GM19324 (cell line): ENCODE measurements at regions not wholly inside any gene's neighbourhood (a gene's known extent, or its start where the extent isn't known, plus 50 kb on each side); places are given as distances from the start of the nearest gene placed in this dataset.

Source experiments
- ATAC-seq: cut with Tn5 transposase; IDR thresholded peaks from one replicate; pipeline ENCODE4 v1.9.1; 2021; ENCODE audit warnings: mild to moderate bottlenecking, moderate library complexity; ENCODE audit not compliant: unreplicated experiment, low FRiP score

DNA sequence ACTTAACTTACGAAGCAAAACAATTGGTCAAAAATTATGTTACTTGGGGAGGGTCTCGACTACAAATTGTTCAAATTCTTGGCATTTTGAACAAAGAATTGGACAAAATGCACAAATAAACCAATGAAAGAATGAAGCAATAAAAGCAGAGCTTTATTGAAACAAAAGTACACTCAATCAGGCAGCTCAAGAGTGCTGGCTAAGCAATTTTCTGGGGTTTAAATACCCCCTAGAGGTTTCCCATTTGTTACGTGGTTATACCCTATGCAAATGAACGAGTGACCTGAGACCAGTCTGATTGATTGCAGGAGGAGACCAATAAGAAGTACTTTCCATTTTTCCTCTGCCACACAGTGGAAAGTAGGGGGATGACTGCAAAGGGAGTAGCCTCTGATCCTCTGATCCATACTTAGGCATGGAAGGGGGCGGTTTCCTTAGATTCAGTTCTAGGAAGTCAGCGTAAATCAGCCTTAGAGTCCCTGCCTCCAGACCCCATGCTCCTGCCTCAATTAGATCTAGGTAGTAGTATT lies 228.6 kb downstream of the EFNB2 start:
- no peak for ATAC-seq

DNA sequence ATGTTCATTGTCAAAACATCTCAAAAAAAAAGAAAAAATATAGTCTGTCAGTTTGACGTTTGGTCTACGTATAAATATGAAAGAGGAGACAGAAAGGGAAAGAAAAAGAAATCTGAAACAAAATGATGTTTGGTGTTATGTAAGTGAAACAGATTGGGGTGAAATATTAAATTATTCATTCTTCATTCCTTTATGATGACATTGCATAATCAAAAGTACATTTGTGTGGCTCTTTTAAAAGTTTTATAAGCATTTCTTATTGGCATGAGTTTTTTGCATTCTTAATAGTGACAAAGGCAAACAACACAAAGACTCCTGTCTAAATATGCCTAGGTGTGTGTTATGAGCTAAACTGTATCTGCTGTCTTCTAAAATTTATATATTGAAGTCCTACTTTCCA lies 232.6 kb downstream of the EFNB2 start:
- ATAC-seq = no peak

DNA sequence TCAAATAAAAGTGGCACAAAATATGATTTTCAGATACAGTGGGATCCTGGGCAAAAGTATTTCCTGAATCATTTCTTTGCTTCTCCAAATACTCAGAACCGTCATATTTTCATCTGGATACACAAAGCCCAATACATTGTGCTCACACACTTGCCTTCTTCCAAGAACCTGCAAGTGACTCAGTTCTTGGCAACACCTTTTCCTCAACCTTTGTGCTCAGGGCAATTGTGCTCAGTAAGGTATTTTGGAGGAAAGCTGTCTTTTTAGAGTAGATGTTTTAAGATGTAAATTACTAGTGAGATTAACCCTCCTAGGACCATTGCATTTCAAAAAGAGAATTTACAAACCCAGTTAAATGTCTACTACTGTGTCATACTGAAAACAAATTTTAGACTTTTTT lies 233.5 kb downstream of the EFNB2 start:
- no peak for ATAC-seq

DNA sequence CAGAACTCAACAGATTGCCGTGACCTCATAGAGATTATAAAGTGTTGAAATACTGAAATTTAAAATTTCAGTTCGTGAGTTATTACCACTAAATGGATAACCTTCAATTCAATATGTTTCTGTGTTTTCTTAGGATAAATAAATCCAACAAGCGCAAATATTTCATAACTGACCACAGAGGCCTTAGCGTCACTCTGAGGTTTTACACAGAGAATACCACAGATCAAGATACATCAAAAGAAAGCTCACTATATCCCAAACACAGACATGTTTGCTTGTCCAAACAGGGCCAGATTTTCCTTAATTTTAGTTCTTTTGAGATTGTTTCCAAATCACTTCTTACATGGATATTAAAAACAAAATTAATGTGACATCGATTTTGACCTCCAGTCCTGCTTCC lies 235.8 kb downstream of the EFNB2 start:
- ATAC-seq = no peak

DNA sequence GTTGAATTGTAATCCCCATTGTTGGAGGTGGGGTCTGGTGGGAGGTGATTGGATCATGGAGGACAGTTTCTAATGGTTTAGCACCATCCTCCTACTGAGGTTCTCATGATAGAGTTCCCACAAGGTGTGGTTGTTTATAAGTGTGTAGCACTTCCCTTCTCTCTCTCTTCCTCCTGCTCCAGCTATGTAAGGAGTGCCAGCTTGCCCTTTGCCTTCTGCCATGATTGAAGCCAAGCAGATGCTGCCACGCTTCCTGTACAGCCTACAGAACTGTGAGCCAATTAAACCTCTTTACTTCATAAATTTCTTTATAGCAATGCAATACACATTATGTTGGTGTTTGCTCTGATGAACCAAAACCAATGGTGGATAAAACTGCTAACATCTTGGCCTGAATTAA lies 238.2 kb downstream of the EFNB2 start:
- ATAC-seq = no peak

DNA sequence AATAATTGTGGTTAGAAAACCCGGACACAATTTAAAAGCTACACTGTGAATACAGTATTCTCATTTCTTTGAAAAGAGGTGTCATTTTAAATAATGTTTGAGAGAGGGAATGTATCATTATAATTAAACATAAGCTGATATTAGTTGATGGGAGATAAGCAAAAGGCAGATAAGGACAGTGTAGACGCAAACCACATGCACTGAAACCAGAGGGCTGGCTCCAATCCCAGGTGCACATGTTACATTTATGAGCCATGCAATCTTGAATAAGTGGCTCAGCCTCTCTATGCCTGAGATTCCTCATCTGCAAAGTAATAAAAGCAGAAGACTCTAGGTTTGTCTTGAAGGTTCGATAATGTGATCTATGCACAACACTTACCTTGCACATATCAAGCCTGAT lies 238.7 kb downstream of the EFNB2 start:
- no peak for ATAC-seq

DNA sequence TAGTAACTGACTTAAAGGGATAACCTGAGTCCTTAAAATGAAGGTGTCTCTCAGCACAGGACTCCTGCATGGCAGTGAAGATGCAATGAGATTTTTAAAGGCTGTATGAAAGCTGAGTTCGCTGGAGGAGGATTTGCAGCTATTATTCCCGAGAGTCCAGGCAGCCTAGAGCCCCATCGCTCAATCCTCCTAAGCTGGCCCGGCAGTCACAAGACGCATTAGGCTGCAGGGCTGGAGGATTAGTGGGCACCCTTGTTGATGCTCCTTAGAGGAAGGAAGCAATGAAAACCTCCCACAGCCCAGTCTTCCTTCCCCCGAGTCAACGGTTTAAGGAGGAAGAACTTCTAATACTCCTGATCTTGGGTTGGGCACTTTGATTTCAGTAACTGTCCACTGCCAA lies 239.5 kb downstream of the EFNB2 start:
- no peak for ATAC-seq

DNA sequence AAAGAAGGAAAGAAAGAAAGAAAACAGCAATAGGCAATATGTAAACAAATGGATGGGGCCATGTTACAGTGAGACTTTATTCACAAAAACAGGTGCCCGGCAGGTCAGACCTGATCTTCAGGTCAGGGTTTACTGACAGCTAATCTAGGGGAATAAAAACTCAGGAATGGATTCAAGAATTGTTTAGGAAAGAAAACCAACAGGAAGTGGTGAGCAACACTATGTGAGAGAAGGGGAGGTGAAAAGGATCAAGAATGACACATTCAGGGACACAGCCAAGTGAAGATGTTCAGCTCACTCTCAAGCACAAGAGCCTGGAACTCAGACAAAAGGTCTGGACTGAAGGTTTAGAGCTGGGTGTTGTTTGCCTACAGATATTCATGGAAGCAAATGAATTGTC lies 244.5 kb downstream of the EFNB2 start:
- no peak for ATAC-seq

DNA sequence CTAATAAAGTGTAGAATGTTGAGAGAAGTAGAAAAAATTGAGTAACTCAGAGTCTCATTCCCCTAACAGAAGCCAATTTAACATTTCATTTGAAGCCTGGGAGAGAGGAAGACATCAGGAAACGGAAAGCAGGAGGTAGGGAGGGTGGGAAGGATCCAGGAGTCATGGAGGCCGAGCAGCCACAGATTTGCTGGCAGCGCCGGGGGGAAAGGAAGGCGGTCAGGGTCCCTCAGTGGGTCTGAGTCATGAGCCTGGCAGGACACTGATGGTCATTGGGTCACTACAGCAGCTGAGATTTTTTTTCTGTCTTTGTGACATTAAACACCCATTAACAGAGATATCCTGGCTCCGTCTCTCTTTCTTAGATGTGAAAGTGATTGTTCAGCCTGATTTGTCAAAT lies 248.1 kb downstream of the EFNB2 start:
- no peak for ATAC-seq

DNA sequence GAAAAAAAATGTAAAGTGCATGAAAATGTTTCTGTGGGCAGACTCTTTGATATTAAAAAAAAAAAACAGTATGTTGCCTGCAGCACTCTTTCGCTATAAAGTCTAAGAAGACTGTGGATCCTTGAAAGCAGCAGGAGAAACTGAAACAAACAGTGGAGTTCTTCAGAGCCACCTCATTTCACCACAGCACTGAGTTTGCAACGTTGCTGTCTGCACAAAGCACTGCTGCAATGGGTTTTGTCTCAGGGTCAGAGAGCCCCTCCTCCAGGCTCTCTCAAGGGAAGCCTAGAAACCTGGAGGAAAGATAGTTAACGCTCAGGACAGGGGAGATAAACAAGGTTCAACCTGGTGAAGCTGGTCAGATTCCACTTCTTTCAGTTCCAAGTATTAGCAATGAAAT lies 248.7 kb downstream of the EFNB2 start:
- no peak for ATAC-seq

DNA sequence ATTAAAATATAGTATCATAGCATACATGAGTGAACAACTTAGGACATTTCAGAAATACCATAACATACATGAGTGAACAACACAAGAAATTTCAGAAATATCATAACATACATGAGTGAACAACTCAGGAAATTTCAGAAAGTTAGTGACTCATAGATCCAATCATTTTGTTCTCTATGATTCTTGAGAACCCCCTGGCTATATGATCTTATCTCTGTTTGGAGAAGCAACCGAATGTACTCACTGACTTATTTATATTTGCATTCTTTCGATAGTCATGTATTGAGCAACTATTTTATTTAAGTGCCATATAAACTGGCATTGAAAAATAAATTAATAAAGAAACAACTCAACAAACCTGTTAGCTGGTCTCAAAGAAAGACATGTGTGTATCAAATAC lies 251.1 kb downstream of the EFNB2 start:
- ATAC-seq = no peak

DNA sequence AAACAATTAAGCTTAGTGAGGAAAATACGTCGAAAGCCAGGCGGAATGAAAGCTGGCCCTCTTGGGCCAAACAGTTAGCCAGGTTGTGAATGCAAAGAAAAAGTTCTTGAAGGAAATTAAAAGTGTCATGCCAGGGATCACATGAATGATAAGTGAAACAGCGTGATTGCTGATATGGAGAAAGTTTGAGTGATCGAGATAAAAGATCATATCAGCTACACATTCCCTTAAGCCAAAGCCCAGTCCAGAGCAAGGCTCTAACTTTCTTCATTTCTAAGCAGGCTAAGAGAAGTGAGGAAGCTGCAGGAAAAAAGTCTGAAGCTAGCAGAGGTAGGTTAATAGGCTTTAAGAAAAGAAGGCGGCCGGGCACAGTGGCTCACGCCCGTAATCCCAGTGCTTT lies 254.0 kb downstream of the EFNB2 start:
- ATAC-seq = no peak

DNA sequence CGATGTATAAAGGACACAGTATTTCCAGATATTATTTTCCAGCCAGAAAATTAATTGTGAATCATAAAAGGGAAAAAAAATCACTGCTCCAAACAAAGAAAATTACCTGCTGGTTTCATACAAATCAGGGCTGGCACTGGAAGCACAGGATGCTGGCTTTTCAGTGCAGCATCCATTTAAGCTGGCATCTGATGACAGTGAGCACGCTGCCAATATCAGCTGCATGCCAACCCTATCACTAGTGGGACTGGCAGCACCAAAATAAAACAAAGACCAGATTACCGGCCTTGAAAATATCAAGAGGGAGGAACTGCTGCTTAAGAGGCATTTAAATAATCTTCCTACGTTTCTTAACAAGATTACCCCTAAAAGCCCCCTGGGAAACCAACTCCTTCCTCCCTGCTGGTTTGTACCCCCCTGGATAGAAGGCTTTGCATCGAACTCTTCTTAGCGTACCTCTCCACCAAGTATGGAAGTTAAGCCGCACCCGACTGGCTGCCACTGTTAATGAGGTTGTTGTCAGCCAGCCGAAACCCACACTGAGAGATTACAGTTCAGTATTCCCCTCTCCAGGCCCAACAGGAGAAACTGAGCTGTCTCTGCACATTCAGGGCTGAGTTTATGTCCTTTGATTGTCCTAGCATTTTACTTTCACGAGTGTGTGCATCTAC lies 257.8 kb downstream of the EFNB2 start:
- no peak for ATAC-seq

DNA sequence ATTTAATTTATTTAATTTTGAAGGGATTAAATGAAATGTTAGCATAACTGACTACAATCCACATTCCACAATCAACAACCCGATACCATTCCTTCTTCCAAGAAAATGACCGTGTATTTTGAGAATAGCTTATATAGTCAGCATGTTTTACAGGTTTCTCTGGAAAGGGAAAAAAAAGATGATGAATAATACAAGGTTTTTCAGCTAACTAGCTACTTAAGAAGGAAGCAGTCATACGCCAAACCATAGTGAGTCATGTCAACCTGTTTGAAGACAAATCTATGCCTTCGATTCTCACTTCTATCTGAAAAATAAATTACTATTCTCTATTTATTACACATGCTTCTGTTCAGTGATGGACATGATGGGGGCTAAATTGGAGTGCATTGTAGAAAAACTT lies 258.6 kb downstream of the EFNB2 start:
- no peak for ATAC-seq

DNA sequence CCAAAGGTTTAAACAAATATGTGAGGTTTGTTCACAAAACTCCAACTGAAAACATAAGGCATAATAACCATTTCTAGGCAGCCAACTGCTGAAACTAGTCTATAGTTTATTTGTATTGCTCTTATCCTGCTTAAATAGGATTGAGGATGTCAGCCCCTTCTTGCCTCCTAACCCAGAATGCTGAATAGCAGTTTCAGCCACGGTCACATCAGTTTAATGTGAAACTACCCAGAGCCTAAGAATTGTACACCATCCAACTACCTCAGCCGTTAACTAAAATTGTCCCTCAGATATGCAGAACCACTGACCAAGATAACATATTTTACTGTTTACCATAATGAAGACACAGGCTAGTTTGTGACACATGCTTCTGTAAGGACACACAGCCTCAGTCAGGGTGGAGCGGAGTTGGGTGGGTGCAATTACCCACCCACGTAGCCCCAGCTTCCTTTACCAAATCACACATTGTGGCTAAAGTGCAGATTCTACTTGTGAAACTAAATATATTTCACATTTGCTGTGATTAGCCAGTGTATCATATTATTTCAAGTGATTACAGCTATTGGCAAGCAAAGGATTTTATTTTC lies 259.9 kb downstream of the EFNB2 start:
- no peak for ATAC-seq

DNA sequence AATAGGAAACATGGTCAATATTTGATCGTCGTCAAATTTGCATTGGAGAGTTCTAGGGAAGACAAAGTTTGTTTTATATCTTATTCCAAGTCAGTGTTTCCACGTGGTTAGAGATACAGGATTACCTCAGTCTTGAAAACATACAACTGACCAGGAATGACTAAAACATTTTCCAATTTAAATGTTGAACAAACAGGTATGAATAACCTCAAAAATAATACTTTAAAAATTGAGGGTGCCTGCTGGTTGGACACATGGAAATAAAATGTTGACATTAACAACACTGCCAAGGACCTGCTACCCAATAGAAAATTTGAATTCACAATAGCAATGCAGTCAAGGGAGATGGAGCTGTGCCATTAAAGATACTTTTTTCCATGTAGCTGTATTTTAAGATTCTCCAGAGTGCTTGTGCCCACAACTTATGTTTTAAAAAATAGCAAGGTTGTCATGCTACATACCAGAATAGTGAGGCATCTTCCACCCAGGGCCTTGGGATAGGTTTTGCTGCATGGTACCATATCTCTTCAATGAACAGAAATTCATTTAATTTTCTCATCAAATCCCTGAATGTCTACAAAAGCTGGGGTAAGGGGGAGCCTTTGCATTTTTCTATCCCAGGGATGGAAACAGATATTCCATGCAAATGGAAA lies 260.8 kb downstream of the EFNB2 start:
- no peak for ATAC-seq

DNA sequence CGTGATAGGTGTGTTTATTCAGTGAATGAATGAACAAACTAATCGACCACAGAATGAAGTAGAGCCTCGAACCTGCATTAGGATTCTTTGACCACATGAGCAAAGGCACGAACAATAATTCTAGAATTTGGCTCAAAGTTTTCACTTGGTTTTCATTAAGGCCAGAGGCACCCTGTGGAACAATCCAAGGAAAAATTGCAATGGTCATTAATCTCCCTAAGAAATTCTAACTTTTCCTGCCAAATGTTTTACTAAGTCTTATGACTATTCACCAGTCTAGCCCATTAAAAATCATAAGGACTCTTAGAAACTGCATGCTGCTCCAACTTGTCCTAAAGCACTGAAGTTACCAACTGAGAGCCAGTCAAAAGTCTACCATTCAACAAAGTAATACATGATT lies 271.7 kb downstream of the EFNB2 start:
- no peak for ATAC-seq

DNA sequence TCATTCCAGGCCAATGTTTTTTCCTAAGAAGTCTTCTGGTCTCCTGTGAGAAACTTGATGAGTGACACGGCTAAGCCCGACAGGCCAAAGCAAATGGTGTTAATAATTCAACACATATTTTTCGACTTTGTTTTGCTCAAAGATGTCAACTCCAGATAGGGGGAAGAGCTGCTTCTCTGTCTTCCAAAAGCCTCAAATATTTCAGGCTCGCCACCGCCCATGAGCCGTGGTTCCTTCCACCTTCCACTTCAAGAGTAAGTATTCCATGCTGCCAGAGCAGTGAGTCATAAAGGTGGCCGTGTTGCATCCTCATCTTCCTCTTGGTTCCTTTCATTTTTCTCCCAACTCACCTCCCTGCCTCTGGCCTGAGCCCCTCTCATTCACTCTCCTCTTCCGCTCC lies 272.6 kb downstream of the EFNB2 start:
- no peak for ATAC-seq

DNA sequence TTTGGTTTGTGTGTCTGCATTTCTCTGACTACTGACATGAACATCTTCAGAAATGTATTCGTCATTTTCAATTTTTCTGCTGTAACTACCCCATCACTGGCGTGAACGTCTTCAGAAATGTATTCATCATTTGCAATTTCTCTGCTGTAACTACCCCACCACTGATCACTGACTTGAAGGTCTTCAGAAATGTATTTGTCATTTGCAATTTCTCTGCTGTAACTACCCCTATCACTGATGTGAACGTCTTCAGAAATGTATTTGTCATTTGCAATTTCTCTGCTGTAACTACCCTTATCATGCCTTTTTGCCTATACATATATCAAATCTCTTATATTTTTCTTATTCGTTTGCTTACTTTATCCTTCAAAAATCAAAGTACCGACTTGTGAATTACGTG lies 274.0 kb downstream of the EFNB2 start:
- no peak for ATAC-seq

DNA sequence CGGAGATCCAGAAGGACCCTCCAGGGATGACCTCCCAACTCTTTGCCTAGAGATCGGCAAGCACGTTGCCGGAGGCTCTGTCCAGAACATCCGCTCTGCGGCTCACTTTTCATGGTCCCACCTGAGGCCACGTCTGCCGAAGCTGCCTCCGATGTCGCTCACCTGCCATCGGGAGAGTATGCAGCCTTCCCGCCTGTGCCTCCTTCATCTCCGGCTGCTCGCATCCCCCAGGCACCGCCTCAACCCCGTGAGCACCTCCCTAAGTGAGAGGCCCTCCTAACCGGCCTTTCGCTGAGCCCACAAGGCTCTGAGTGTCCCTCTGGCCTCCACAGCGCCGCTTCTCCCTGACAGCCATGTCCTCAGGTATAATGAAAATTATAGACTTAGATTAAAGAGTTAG lies 275.1 kb downstream of the EFNB2 start:
- ATAC-seq = no peak

DNA sequence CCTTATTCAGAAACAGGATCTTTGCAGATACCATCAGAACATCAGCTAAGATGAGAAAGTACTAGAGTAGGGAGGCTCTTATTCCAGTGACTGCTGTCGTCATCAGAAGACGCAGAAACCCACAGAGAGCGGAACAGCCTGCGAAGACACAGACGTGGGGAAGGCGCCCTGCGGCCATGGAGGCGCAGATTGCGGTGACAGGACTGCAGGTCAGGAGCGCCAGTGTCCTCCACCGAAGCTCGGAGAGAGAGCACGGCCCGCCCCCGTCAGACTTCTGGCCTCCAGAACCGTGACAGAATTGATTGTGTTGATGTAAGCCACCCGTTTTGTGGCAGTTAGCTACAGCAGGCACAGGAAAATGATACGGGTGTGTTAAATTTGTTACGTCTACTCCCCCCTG lies 275.5 kb downstream of the EFNB2 start:
- no peak for ATAC-seq

DNA sequence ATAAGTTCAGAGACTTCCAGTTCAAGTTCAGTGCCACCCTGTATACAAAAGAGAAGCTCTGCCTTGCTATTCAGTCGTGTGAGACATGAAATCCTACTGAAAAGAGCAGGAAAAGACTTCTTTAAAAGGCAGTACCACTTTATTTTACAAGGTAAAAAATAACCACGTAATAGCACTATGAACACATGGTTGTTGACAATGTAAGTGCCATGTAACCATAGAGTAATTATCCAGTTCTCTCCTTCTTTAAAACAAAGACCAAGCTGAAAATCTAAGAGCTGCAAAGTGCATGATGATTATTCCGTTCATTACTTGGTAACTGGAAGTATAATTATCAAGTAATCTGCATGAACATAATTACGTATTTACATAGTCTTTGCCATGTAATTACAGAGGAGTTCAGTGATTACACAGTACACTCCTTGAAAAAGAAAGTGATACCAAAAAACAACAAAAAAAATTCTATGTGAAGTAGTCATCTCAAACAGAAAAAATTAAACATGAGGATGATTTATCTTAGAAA lies 288.7 kb downstream of the EFNB2 start:
- no peak for ATAC-seq
